Activated CD8-positive, alpha-beta memory T cell treated with anti-CD3 and anti-CD28 coated beads for 24 hours (primary cell): ENCODE measurements at regions not wholly inside any gene's neighbourhood (a gene's known extent, or its start where the extent isn't known, plus 50 kb on each side); places are given as distances from the start of the nearest gene placed in this dataset.
"Not testable (repeated sequence)": the region's sequence is repeated elsewhere in the genome, so short reads cannot be mapped to it uniquely, and the experiment has no call there.

Experiments used
- DNase-seq: peaks from one replicate; pipeline ENCODE4 v3.0.0-alpha.2; 2020

- DNase-seq: not testable (repeated sequence)
These were observed 90.8 kb upstream of the FBXO28 start for GRCh38 chr1:224023122-224023521.

- DNase-seq: not testable (repeated sequence)
These were observed 91.5 kb upstream of the FBXO28 start for GRCh38 chr1:224022249-224022970.

- not testable (repeated sequence) for DNase-seq
These were observed 94.0 kb upstream of the FBXO28 start for GRCh38 chr1:224019866-224020265.

GRCh38 chr1:224015782-224016181, 98.1 kb upstream of the FBXO28 start:
- DNase-seq: not testable (repeated sequence)

GRCh38 chr1:224014330-224014649, 99.6 kb upstream of the FBXO28 start:
- no peak for DNase-seq

GRCh38 chr1:224013626-224014329, 100.1 kb upstream of the FBXO28 start:
- not testable (repeated sequence) for DNase-seq

- not testable (repeated sequence) for DNase-seq
These were observed 101.0 kb upstream of the FBXO28 start for GRCh38 chr1:224012807-224013434.

GRCh38 chr1:224012162-224012561, 101.7 kb upstream of the FBXO28 start:
- not testable (repeated sequence) for DNase-seq

- not testable (repeated sequence) for DNase-seq
These were observed 102.2 kb upstream of the FBXO28 start for GRCh38 chr1:224011751-224012150.

- DNase-seq: not testable (repeated sequence)
These were observed 102.8 kb upstream of the FBXO28 start for GRCh38 chr1:224011153-224011552.

- not testable (repeated sequence) for DNase-seq
These were observed 107.9 kb upstream of the FBXO28 start for GRCh38 chr1:224005973-224006372.

- peak; percentile 59 for DNase-seq
These were observed 109.2 kb upstream of the FBXO28 start for GRCh38 chr1:224004552-224005315.

- DNase-seq: not testable (repeated sequence)
These were observed 110.0 kb upstream of the FBXO28 start for GRCh38 chr1:224003896-224004295.

GRCh38 chr1:224001757-224002156, 112.2 kb upstream of the FBXO28 start:
- DNase-seq: not testable (repeated sequence)

- not testable (repeated sequence) for DNase-seq
These were observed 114.2 kb upstream of the FBXO28 start for GRCh38 chr1:223999761-224000160.

- DNase-seq: not testable (repeated sequence)
These were observed 115.0 kb upstream of the FBXO28 start for GRCh38 chr1:223998676-223999455.

- not testable (repeated sequence) for DNase-seq
These were observed 117.5 kb upstream of the FBXO28 start for GRCh38 chr1:223996376-223996775.

- peak; percentile 100 for DNase-seq
These were observed 121.3 kb upstream of the FBXO28 start for GRCh38 chr1:223992456-223993246.

- DNase-seq: not testable (repeated sequence)
These were observed 122.5 kb upstream of the FBXO28 start for GRCh38 chr1:223991297-223991857.

- DNase-seq: not testable (repeated sequence)
These were observed 116.2 kb upstream of the TP53BP2 start for GRCh38 chr1:223961985-223962384.

- DNase-seq: not testable (repeated sequence)
These were observed 107.1 kb upstream of the TP53BP2 start for GRCh38 chr1:223952801-223953200.
